SK-N-SH (cell line): ENCODE measurements at regions not wholly inside any gene's neighbourhood (a gene's known extent, or its start where the extent isn't known, plus 50 kb on each side); places are given as distances from the start of the nearest gene placed in this dataset.
A peak's percentile ranks its signal among the peaks of the same experiment; 100 is the strongest.

ENCODE experiments used
- CTCF ChIA-PET: fragments of 300-600, 350-600 bp; formaldehyde crosslinking; extraction: SDS; loops from one replicate; lab custom pipeline; 2021; lab: Yijun Ruan, JAX
- POLR2A ChIA-PET: fragments of 350-600 bp; sonication (Branson Sonifier 250); formaldehyde crosslinking; extraction: SDS; loops from one replicate; lab custom pipeline; 2020; ENCODE audit warnings: antibody characterized with exemption, inconsistent platforms; lab: Yijun Ruan, JAX
- DNase-seq: peaks from one replicate; pipeline ENCODE4 v3.0.0; 2012
- H2AFZ ChIP-seq: fragments of 200-600 bp; sonication (generic); 2 replicates; pipeline ENCODE4 v1.8.1; 2016; ENCODE audit warnings: antibody characterized with exemption, mild to moderate bottlenecking, low read depth
- H3F3A ChIP-seq: fragments of 200-600 bp; sonication (generic); replicated peaks from 2 replicates; pipeline ENCODE3; 2016; ENCODE audit warnings: antibody characterized with exemption, mild to moderate bottlenecking; ENCODE audit not compliant: insufficient read depth
- H3K27ac ChIP-seq, 2 experiments: fragments of 200-500 bp in 1 of 2; fragments of 200-600 bp in 1 of 2; sonication (Bioruptor generic) in 1 of 2; sonication (generic), shearing (Covaris generic) in 1 of 2; 2 replicates each; pipeline versions ENCODE4 v1.5.1 to v1.6.1; 2014 to 2016; ENCODE audit warnings: low read depth in 2 of 2, inconsistent platforms in 1 of 2, low read length in 1 of 2, mild to moderate bottlenecking in 1 of 2, mixed read lengths in 1 of 2
- H3K27me3 ChIP-seq: fragments of 200-600 bp; sonication (generic), shearing (Covaris generic); 2 replicates; pipeline ENCODE4 v1.6.1; 2016; ENCODE audit warnings: mixed run types; ENCODE audit not compliant: insufficient read depth
- H3K36me3 ChIP-seq, 2 experiments: fragments of 200-500 bp in 1 of 2; fragments of 200-600 bp in 1 of 2; sonication (Bioruptor generic) in 1 of 2; sonication (generic) in 1 of 2; replicated peaks in 1 of 2; 2 replicates each; pipeline versions ENCODE3 to v1.5.1; 2014 to 2016; ENCODE audit warnings: low read length in 1 of 2, mild to moderate bottlenecking in 1 of 2; ENCODE audit not compliant: insufficient read depth in 2 of 2, control insufficient read depth in 1 of 2
- H3K4me1 ChIP-seq, 2 experiments: fragments of 200-500 bp in 1 of 2; fragments of 200-600 bp in 1 of 2; sonication (Bioruptor generic) in 1 of 2; sonication (generic), shearing (Covaris generic) in 1 of 2; 2 replicates each; pipeline versions ENCODE4 v1.5.1 to v1.6.1; 2014 to 2016; ENCODE audit warnings: low read depth in 1 of 2, low read length in 1 of 2, mixed run types in 1 of 2; ENCODE audit not compliant: insufficient read depth in 2 of 2, control insufficient read depth in 1 of 2
- H3K4me2 ChIP-seq: fragments of 200-600 bp; sonication (generic), shearing (Covaris generic); 2 replicates; pipeline ENCODE4 v1.6.1; 2017; ENCODE audit warnings: mixed run types
- H3K4me3 ChIP-seq, 2 experiments: fragments of 200-500 bp in 1 of 2; fragments of 200-600 bp in 1 of 2; sonication (Bioruptor generic) in 1 of 2; sonication (generic), shearing (Covaris generic) in 1 of 2; 2 replicates each; pipeline versions ENCODE4 v1.5.1 to v1.8.1; 2014 to 2016; ENCODE audit warnings: low read depth in 2 of 2, inconsistent platforms in 1 of 2, low read length in 1 of 2, mild to moderate bottlenecking in 1 of 2, mixed read lengths in 1 of 2, moderate library complexity in 1 of 2
- H3K79me2 ChIP-seq: fragments of 200-600 bp; sonication (generic); 2 replicates; pipeline ENCODE4 v1.8.1; 2017; ENCODE audit warnings: mild to moderate bottlenecking; ENCODE audit not compliant: insufficient read depth
- H3K9ac ChIP-seq: fragments of 200-600 bp; sonication (generic); 2 replicates; pipeline ENCODE4 v1.6.1; 2017; ENCODE audit warnings: mixed run types
- H3K9me2 ChIP-seq: fragments of 200-600 bp; sonication (generic); 2 replicates; pipeline ENCODE4 v1.6.1; 2017; ENCODE audit warnings: mixed run types
- H3K9me3 ChIP-seq: fragments of 200-600 bp; sonication (generic); 2 replicates; pipeline ENCODE4 v1.6.1; 2017; ENCODE audit warnings: mixed run types, mild to moderate bottlenecking, moderate library complexity
- H4K20me1 ChIP-seq: fragments of 200-600 bp; sonication (generic); 2 replicates; pipeline ENCODE4 v1.6.1; 2017; ENCODE audit warnings: mild to moderate bottlenecking, mixed run types; ENCODE audit not compliant: insufficient read depth
- FOXJ3 ChIP-seq: sonication (generic); formaldehyde crosslinking; IDR thresholded peaks from 2 replicates; pipeline ENCODE4 v1.5.1; 2020; ENCODE audit warnings: mild to moderate bottlenecking, missing genetic modification reagents
- MEF2A ChIP-seq: IDR thresholded peaks from 2 replicates; pipeline ENCODE4 v1.4.0; 2012; ENCODE audit warnings: low read depth, borderline replicate concordance
- RCOR1 ChIP-seq: fragments of 150-350 bp; IDR thresholded peaks from 2 replicates; pipeline ENCODE4 v1.6.1; 2017; ENCODE audit warnings: antibody characterized with exemption, low read length
- RXRA ChIP-seq: IDR thresholded peaks from 2 replicates; pipeline ENCODE4 v1.4.0; 2012; ENCODE audit warnings: low read depth, mild to moderate bottlenecking, borderline replicate concordance
- YY1 ChIP-seq: IDR thresholded peaks from 2 replicates; pipeline ENCODE4 v1.4.0; 2012; ENCODE audit warnings: low read depth, mild to moderate bottlenecking
- WGBS: methylation state at CpG from one replicate; pipeline ENCODE4 v1.1.6; 2017; ENCODE audit warnings: low lambda C conversion rate; 5-methylcytosine and 5-hydroxymethylcytosine counted together
- TF ChIP-seq, protein P1 (sequence below): fragments of 200-600 bp; sonication (generic); IDR thresholded peaks from 2 replicates; pipeline ENCODE4 v1.6.1; 2017; ENCODE audit warnings: antibody characterized with exemption, mild to moderate bottlenecking, moderate library complexity
- TF ChIP-seq, protein P2 (sequence below): fragments of 150-350 bp; IDR thresholded peaks from 2 replicates; pipeline ENCODE4 v1.6.1; 2016; ENCODE audit warnings: mild to moderate bottlenecking, low read depth, low read length
- TF ChIP-seq, protein P3 (sequence below): IDR thresholded peaks from 2 replicates; pipeline ENCODE4 v1.6.1; 2012; ENCODE audit warnings: mild to moderate bottlenecking, low read depth, low read length, moderate library complexity

DNA sequence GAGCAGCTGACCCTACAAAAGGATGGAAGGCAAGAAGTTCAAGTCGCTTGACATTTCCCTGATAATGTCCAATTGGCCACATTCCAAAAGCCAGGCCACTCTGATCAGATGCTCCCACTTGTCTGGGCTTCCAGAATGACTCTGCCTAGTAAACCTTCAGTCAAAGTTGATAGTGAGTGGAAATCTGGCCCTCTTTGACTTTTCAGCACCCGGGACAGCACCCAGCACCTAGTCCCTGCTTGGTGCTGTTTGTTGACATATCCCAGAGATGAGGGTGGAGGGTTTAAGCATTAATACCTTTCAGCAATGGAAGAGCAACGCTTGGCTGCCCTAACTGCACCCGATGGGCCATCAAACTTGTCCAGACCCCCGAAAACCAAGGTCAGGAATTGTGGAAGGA is 131.3 kb downstream of the AIPL1 start:
- no peaks in the 10 kb centered on the region for H3K27me3 ChIP-seq
- H3K27ac ChIP-seq = no peak overlapping the region
- no peak for DNase-seq
- 2% methylated on average over 5 of the region's 5 CpGs for WGBS
- POLR2A ChIA-PET = no interaction called here
- no peaks in the 10 kb centered on the region for H3K4me1 ChIP-seq
- H3K79me2 ChIP-seq = no peaks in the 10 kb centered on the region
- H2AFZ ChIP-seq = no peak overlapping the region
- no peaks in the 10 kb centered on the region for H3K9me2 ChIP-seq
- H3K9ac ChIP-seq = no peak overlapping the region
- H3K4me2 ChIP-seq = no peak overlapping the region
- H3F3A ChIP-seq = no peaks in the 10 kb centered on the region
- H3K4me3 ChIP-seq = no peak overlapping the region
- TF ChIP-seq, protein P1, sequence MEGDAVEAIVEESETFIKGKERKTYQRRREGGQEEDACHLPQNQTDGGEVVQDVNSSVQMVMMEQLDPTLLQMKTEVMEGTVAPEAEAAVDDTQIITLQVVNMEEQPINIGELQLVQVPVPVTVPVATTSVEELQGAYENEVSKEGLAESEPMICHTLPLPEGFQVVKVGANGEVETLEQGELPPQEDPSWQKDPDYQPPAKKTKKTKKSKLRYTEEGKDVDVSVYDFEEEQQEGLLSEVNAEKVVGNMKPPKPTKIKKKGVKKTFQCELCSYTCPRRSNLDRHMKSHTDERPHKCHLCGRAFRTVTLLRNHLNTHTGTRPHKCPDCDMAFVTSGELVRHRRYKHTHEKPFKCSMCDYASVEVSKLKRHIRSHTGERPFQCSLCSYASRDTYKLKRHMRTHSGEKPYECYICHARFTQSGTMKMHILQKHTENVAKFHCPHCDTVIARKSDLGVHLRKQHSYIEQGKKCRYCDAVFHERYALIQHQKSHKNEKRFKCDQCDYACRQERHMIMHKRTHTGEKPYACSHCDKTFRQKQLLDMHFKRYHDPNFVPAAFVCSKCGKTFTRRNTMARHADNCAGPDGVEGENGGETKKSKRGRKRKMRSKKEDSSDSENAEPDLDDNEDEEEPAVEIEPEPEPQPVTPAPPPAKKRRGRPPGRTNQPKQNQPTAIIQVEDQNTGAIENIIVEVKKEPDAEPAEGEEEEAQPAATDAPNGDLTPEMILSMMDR = no peak
- TF ChIP-seq RCOR1 = no peak
- TF ChIP-seq, protein P2, sequence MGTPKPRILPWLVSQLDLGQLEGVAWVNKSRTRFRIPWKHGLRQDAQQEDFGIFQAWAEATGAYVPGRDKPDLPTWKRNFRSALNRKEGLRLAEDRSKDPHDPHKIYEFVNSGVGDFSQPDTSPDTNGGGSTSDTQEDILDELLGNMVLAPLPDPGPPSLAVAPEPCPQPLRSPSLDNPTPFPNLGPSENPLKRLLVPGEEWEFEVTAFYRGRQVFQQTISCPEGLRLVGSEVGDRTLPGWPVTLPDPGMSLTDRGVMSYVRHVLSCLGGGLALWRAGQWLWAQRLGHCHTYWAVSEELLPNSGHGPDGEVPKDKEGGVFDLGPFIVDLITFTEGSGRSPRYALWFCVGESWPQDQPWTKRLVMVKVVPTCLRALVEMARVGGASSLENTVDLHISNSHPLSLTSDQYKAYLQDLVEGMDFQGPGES = no peak
- TF ChIP-seq FOXJ3 (CRISPR knock-in tag) = no peak
- TF ChIP-seq, protein P3, sequence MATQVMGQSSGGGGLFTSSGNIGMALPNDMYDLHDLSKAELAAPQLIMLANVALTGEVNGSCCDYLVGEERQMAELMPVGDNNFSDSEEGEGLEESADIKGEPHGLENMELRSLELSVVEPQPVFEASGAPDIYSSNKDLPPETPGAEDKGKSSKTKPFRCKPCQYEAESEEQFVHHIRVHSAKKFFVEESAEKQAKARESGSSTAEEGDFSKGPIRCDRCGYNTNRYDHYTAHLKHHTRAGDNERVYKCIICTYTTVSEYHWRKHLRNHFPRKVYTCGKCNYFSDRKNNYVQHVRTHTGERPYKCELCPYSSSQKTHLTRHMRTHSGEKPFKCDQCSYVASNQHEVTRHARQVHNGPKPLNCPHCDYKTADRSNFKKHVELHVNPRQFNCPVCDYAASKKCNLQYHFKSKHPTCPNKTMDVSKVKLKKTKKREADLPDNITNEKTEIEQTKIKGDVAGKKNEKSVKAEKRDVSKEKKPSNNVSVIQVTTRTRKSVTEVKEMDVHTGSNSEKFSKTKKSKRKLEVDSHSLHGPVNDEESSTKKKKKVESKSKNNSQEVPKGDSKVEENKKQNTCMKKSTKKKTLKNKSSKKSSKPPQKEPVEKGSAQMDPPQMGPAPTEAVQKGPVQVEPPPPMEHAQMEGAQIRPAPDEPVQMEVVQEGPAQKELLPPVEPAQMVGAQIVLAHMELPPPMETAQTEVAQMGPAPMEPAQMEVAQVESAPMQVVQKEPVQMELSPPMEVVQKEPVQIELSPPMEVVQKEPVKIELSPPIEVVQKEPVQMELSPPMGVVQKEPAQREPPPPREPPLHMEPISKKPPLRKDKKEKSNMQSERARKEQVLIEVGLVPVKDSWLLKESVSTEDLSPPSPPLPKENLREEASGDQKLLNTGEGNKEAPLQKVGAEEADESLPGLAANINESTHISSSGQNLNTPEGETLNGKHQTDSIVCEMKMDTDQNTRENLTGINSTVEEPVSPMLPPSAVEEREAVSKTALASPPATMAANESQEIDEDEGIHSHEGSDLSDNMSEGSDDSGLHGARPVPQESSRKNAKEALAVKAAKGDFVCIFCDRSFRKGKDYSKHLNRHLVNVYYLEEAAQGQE = peak; percentile 96
- TF ChIP-seq, all 33 proteins: peak for 1
- CTCF ChIA-PET = no interaction called here
- Histone ChIP-seq H4K20me1 (no peaks in the 10 kb centered on the region), H3K9me3 (no peaks in the 10 kb centered on the region), H3K36me3 (no peaks in the 10 kb centered on the region)

DNA sequence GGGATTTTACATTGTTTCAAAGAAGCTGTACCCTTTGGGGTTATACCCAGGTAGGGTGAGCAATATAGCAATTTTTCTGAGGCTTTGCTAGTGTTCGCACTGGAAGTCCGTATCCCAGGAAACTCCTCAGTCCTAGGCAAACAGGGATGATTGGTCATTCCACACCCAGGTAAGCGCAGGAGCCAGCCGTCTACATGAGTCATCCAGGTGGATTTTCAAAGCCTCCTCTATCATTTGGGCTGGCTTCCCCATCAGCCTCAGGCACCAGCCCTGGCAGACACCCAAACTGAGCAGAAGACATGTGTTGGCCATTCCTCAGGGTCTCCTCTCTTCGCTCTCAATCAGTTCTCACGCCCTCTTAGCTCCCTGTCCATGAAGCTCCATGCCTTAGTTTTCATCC is 135.6 kb downstream of the AIPL1 start:
- no peak overlapping the region for H3K4me3 ChIP-seq
- H3K9me3 ChIP-seq = no peaks in the 10 kb centered on the region
- no peaks in the 10 kb centered on the region for H3F3A ChIP-seq
- ChIA-PET POLR2A (no interaction called here), CTCF (no interaction called here)
- H2AFZ ChIP-seq = no peak overlapping the region
- no peaks in the 10 kb centered on the region for H3K9me2 ChIP-seq
- no peaks in the 10 kb centered on the region for H3K36me3 ChIP-seq
- no peaks in the 10 kb centered on the region for H3K4me1 ChIP-seq
- WGBS = 14% methylated on average over 5 of the region's 6 CpGs
- H3K27me3 ChIP-seq = no peaks in the 10 kb centered on the region
- TF ChIP-seq MEF2A = no peak
- no peak for TF ChIP-seq YY1
- no peak for TF ChIP-seq RXRA
- no peak for TF ChIP-seq RCOR1
- H3K4me2 ChIP-seq = no peak overlapping the region
- no peaks in the 10 kb centered on the region for H4K20me1 ChIP-seq
- H3K79me2 ChIP-seq = no peaks in the 10 kb centered on the region
- H3K9ac ChIP-seq = no peak overlapping the region
- no peak for DNase-seq
- H3K27ac ChIP-seq = no peak overlapping the region
